ENCODE measurements at regions not wholly inside any gene's neighbourhood (a gene's known extent, or its start where the extent isn't known, plus 50 kb on each side); places are given as distances from the start of the nearest gene placed in this dataset.

- peaks cover 0 to 84% (median 0%) of the 10 kb centered on the region in 3 experiments for H3K27me3 ChIP-seq (ENCODE audit: control insufficient read depth in 3 of 3, insufficient read depth in 3 of 3, low read depth in 1 of 3, low read length in 3 of 3)
- peak overlapping the region; percentile 83 for H2BK15ac ChIP-seq (ENCODE audit: low read length)
- H3K36me3 ChIP-seq (replicated peaks in 1 of 2; ENCODE audit: control insufficient read depth in 2 of 2, insufficient read depth in 2 of 2, low read length in 2 of 2) = no peaks in the 10 kb centered on the region
- no peak for DNase-seq (ENCODE audit: low spot score)
- H3K4me2 ChIP-seq (ENCODE audit: insufficient read depth, low read length, poor library complexity, severe bottlenecking) = no peak overlapping the region
- no peaks in the 10 kb centered on the region for H3K79me1 ChIP-seq (ENCODE audit: low read depth, low read length)
- no peak overlapping the region for H3K27ac ChIP-seq (replicated peaks; ENCODE audit: low read length)
- H2AK5ac ChIP-seq (ENCODE audit: low read depth, low read length) = peak overlapping the region; percentile 16
- no peak overlapping the region for H4K91ac ChIP-seq (ENCODE audit: low read depth, low read length, poor library complexity)
- H3K18ac ChIP-seq (ENCODE audit: low read length) = peak overlapping the region; percentile 66
- H3K4ac ChIP-seq (ENCODE audit: low read length) = no peak overlapping the region
- no peak overlapping the region for H2BK5ac ChIP-seq (ENCODE audit: low read length)
- no peaks in the 10 kb centered on the region for H3K4me1 ChIP-seq (ENCODE audit: control insufficient read depth in 2 of 2, insufficient read depth in 1 of 2, low read depth in 1 of 2, low read length in 2 of 2)
- no CpG with 5 or more reads among the region's 12 CpGs for WGBS, 2 donors (ENCODE audit: extremely low coverage in 2 of 2, insufficient read length in 2 of 2, insufficient replicate concordance in 1 of 2)
- H2AFZ ChIP-seq (ENCODE audit: low read length) = no peak overlapping the region
- peak overlapping the region in 1 of 2 donors; percentile 3 for H3K4me3 ChIP-seq (ENCODE audit: low read length in 2 of 2)
- no peak overlapping the region for H2BK12ac ChIP-seq (ENCODE audit: low read length)
- H4K8ac ChIP-seq (ENCODE audit: low read depth, low read length) = no peak overlapping the region
- no peak overlapping the region for H3K23ac ChIP-seq (ENCODE audit: low read depth, low read length, poor library complexity)
- no peak overlapping the region for H2BK120ac ChIP-seq (ENCODE audit: low read depth, low read length)
- no peaks in the 10 kb centered on the region for H3K9me3 ChIP-seq (replicated peaks in 1 of 2; ENCODE audit: control insufficient read depth in 2 of 2, insufficient read depth in 1 of 2, low read depth in 1 of 2, low read length in 2 of 2)
- H3K9ac ChIP-seq (ENCODE audit: low read depth, low read length, poor library complexity) = peak overlapping the region; percentile 53
- peak overlapping the region; percentile 25 for H3K14ac ChIP-seq (ENCODE audit: low read length)
These were observed 55.2 kb upstream of the CAB39 start for GRCh38 chr2:230657462-230657861.

GRCh38 chr2:230657906-230658305 lies 54.7 kb upstream of the CAB39 start:
- Histone ChIP-seq H3K27ac (replicated peaks; ENCODE audit: low read length) (no peak overlapping the region), H3K4ac (ENCODE audit: low read length) (no peak overlapping the region), H2BK12ac (ENCODE audit: low read length) (no peak overlapping the region), H2BK15ac (ENCODE audit: low read length) (peak overlapping the region; percentile 83), H3K4me2 (ENCODE audit: insufficient read depth, low read length, poor library complexity, severe bottlenecking) (no peak overlapping the region), H2AK5ac (ENCODE audit: low read depth, low read length) (peak overlapping the region; percentile 7), H3K27me3 (ENCODE audit: control insufficient read depth in 3 of 3, insufficient read depth in 3 of 3, low read depth in 1 of 3, low read length in 3 of 3) (peaks cover 0 to 84% (median 0%) of the 10 kb centered on the region in 3 experiments), H3K18ac (ENCODE audit: low read length) (peak overlapping the region; percentile 8), H3K9ac (ENCODE audit: low read depth, low read length, poor library complexity) (no peak overlapping the region), H2AFZ (ENCODE audit: low read length) (no peak overlapping the region), H4K8ac (ENCODE audit: low read depth, low read length) (no peak overlapping the region), H3K4me3 (ENCODE audit: low read length in 2 of 2) (no peak overlapping the region), H3K4me1 (ENCODE audit: control insufficient read depth in 2 of 2, insufficient read depth in 1 of 2, low read depth in 1 of 2, low read length in 2 of 2) (no peaks in the 10 kb centered on the region), H3K36me3 (replicated peaks in 1 of 2; ENCODE audit: control insufficient read depth in 2 of 2, insufficient read depth in 2 of 2, low read length in 2 of 2) (no peaks in the 10 kb centered on the region), H2BK120ac (ENCODE audit: low read depth, low read length) (no peak overlapping the region), H3K14ac (ENCODE audit: low read length) (no peak overlapping the region), H3K23ac (ENCODE audit: low read depth, low read length, poor library complexity) (no peak overlapping the region), H2BK5ac (ENCODE audit: low read length) (no peak overlapping the region), H3K79me1 (ENCODE audit: low read depth, low read length) (no peaks in the 10 kb centered on the region), H3K9me3 (replicated peaks in 1 of 2; ENCODE audit: control insufficient read depth in 2 of 2, insufficient read depth in 1 of 2, low read depth in 1 of 2, low read length in 2 of 2) (no peaks in the 10 kb centered on the region), H4K91ac (ENCODE audit: low read depth, low read length, poor library complexity) (no peak overlapping the region)
- no CpG with 5 or more reads among the region's 10 CpGs for WGBS, 2 donors (ENCODE audit: extremely low coverage in 2 of 2, insufficient read length in 2 of 2, insufficient replicate concordance in 1 of 2)
- no peak for DNase-seq (ENCODE audit: low spot score)

GRCh38 chr2:230658577-230658876 lies 54.1 kb upstream of the CAB39 start:
- WGBS, 2 donors (ENCODE audit: extremely low coverage in 2 of 2, insufficient read length in 2 of 2, insufficient replicate concordance in 1 of 2) = no CpG with 5 or more reads among the region's 1 CpG
- H3K27ac ChIP-seq (replicated peaks; ENCODE audit: low read length) = no peak overlapping the region

GRCh38 chr2:230658877-230659652 lies 53.6 kb upstream of the CAB39 start:
- Histone ChIP-seq H3K79me1 (ENCODE audit: low read depth, low read length) (no peaks in the 10 kb centered on the region), H3K9ac (ENCODE audit: low read depth, low read length, poor library complexity) (peak overlapping the region; percentile 54), H3K9me3 (replicated peaks in 1 of 2; ENCODE audit: control insufficient read depth in 2 of 2, insufficient read depth in 1 of 2, low read depth in 1 of 2, low read length in 2 of 2) (no peaks in the 10 kb centered on the region), H3K27ac (replicated peaks; ENCODE audit: low read length) (no peak overlapping the region), H3K4me1 (ENCODE audit: control insufficient read depth in 2 of 2, insufficient read depth in 1 of 2, low read depth in 1 of 2, low read length in 2 of 2) (no peaks in the 10 kb centered on the region), H3K4me3 (ENCODE audit: low read length in 2 of 2) (no peak overlapping the region), H2AFZ (ENCODE audit: low read length) (no peak overlapping the region), H3K36me3 (replicated peaks in 1 of 2; ENCODE audit: control insufficient read depth in 2 of 2, insufficient read depth in 2 of 2, low read length in 2 of 2) (no peaks in the 10 kb centered on the region), H2BK15ac (ENCODE audit: low read length) (peak overlapping the region; percentile 90), H3K23ac (ENCODE audit: low read depth, low read length, poor library complexity) (peak overlapping the region; percentile 58), H4K91ac (ENCODE audit: low read depth, low read length, poor library complexity) (no peak overlapping the region), H2BK120ac (ENCODE audit: low read depth, low read length) (peak overlapping the region; percentile 52), H2AK5ac (ENCODE audit: low read depth, low read length) (peak overlapping the region; percentile 2), H3K27me3 (ENCODE audit: control insufficient read depth in 3 of 3, insufficient read depth in 3 of 3, low read depth in 1 of 3, low read length in 3 of 3) (peaks cover 0 to 78% (median 0%) of the 10 kb centered on the region in 3 experiments), H3K18ac (ENCODE audit: low read length) (peak overlapping the region; percentile 67), H3K4me2 (ENCODE audit: insufficient read depth, low read length, poor library complexity, severe bottlenecking) (no peak overlapping the region), H3K14ac (ENCODE audit: low read length) (no peak overlapping the region), H2BK5ac (ENCODE audit: low read length) (no peak overlapping the region), H2BK12ac (ENCODE audit: low read length) (no peak overlapping the region), H3K4ac (ENCODE audit: low read length) (no peak overlapping the region), H4K8ac (ENCODE audit: low read depth, low read length) (peak overlapping the region; percentile 50)
- no CpG with 5 or more reads among the region's 11 CpGs for WGBS, 2 donors (ENCODE audit: extremely low coverage in 2 of 2, insufficient read length in 2 of 2, insufficient replicate concordance in 1 of 2)
- no peak for DNase-seq (ENCODE audit: low spot score)

More at GRCh38 chr2:230658577-230658876, 54.1 kb upstream of the CAB39 start:
- H4K91ac ChIP-seq (ENCODE audit: low read depth, low read length, poor library complexity) = no peak overlapping the region
- no peaks in the 10 kb centered on the region for H3K79me1 ChIP-seq (ENCODE audit: low read depth, low read length)
- H3K14ac ChIP-seq (ENCODE audit: low read length) = no peak overlapping the region
- H2BK12ac ChIP-seq (ENCODE audit: low read length) = no peak overlapping the region
- no peak overlapping the region for H3K4ac ChIP-seq (ENCODE audit: low read length)
- no peaks in the 10 kb centered on the region for H3K4me1 ChIP-seq (ENCODE audit: control insufficient read depth in 2 of 2, insufficient read depth in 1 of 2, low read depth in 1 of 2, low read length in 2 of 2)
- H3K36me3 ChIP-seq (replicated peaks in 1 of 2; ENCODE audit: control insufficient read depth in 2 of 2, insufficient read depth in 2 of 2, low read length in 2 of 2) = no peaks in the 10 kb centered on the region
- no peak overlapping the region for H2BK5ac ChIP-seq (ENCODE audit: low read length)
- H4K8ac ChIP-seq (ENCODE audit: low read depth, low read length) = no peak overlapping the region
- H3K27me3 ChIP-seq (ENCODE audit: control insufficient read depth in 3 of 3, insufficient read depth in 3 of 3, low read depth in 1 of 3, low read length in 3 of 3) = peaks cover 0 to 81% (median 0%) of the 10 kb centered on the region in 3 experiments
- no peaks in the 10 kb centered on the region for H3K9me3 ChIP-seq (replicated peaks in 1 of 2; ENCODE audit: control insufficient read depth in 2 of 2, insufficient read depth in 1 of 2, low read depth in 1 of 2, low read length in 2 of 2)
- peak overlapping the region; percentile 32 for H2BK15ac ChIP-seq (ENCODE audit: low read length)
- H3K18ac ChIP-seq (ENCODE audit: low read length) = peak overlapping the region; percentile 2
- H3K4me2 ChIP-seq (ENCODE audit: insufficient read depth, low read length, poor library complexity, severe bottlenecking) = no peak overlapping the region
- H3K4me3 ChIP-seq (ENCODE audit: low read length in 2 of 2) = no peak overlapping the region
- peak overlapping the region; percentile 16 for H3K23ac ChIP-seq (ENCODE audit: low read depth, low read length, poor library complexity)
- no peak overlapping the region for H2AFZ ChIP-seq (ENCODE audit: low read length)
- H2AK5ac ChIP-seq (ENCODE audit: low read depth, low read length) = no peak overlapping the region
- no peak for DNase-seq (ENCODE audit: low spot score)
- no peak overlapping the region for H3K9ac ChIP-seq (ENCODE audit: low read depth, low read length, poor library complexity)
- H2BK120ac ChIP-seq (ENCODE audit: low read depth, low read length) = no peak overlapping the region

Data from neuronal stem cell (in vitro differentiated cells).